HG03066 (cell line): ENCODE measurements at regions not wholly inside any gene's neighbourhood (a gene's known extent, or its start where the extent isn't known, plus 50 kb on each side); places are given as distances from the start of the nearest gene placed in this dataset.

Source experiments
- ATAC-seq: cut with Tn5 transposase; IDR thresholded peaks from one replicate; pipeline ENCODE4 v1.9.1; 2021; ENCODE audit warnings: low read depth; ENCODE audit not compliant: unreplicated experiment

- no peak for ATAC-seq
Measured at GRCh38 chr14:71675126-71675899, 256.9 kb upstream of the RGS6 start.

GRCh38 chr14:71675900-71676287 is 256.3 kb upstream of the RGS6 start:
- ATAC-seq = no peak

DNA sequence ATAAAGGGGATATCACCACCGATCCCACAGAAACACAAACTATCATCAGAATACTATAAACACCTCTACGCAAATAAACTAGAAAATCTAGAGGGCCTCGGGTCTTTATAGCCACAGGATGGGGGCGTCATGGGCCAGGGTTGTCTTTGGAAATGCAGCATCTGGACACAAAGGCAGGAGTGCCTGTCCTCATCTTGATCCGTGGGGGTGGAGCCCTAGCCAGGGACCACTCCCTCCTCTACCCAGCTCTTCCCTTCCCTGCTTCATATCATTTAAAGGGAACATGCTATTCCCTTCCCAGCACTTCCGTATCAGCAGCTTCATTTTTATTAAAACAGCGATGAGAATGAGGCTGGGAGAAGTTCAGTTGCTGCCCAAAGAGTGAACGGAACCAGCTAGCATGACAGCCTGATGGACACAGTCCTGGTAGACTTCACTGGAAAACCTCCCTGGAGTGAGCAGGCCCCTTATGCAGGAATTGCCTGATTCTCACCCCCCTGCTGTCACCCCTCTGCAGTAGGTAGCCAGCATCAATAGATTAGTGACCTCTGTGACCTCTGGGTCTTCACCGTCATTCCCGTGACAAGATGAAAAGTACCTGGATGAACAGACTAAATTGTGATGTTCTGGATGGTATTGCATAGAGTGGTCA is 251.4 kb upstream of the RGS6 start:
- no peak for ATAC-seq

DNA sequence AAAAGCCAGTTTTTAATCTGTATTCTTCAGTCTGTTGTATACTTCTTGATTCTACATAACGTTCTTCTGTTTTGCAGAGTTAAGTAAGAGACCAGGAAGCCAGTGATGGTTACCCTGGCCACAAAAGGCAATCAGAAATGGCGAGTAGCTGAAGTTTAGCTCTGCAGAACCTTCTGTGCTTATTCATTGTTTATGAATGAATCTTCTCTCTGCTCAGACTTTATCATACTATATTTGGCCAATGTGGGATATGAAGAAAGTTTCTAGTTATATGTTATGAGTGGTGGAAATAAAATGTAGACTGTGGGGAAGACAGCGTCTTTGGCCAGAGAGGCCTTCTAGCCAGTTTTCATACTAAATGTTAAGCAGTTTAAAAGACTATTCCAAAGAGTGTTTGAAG is 249.9 kb upstream of the RGS6 start:
- ATAC-seq = no peak

GRCh38 chr14:71684323-71684722 is 247.9 kb upstream of the RGS6 start:
- ATAC-seq = no peak

GRCh38 chr14:71686677-71687076 is 245.6 kb upstream of the RGS6 start:
- no peak for ATAC-seq

- no peak for ATAC-seq
Measured at GRCh38 chr14:71687166-71687831, 244.9 kb upstream of the RGS6 start.

DNA sequence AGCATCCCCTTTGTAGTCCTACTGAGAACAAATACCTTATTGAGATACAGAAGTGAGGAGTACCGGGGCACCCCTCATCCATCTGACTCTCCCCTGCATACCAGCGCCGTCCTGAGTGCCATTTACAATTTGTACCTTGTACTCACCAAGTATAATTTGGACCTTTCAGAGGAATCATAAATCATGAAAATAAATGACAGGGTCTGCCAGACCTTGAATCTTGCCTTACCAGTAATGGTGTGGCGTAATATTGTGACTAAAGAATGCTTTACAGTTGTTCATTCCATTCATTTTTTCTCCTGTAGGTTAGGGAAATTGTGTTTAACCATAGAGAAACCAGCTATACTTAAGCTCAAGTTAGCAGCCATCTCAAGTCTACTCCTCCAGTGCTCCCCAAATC is 243.7 kb upstream of the RGS6 start:
- ATAC-seq = no peak

- no peak for ATAC-seq
Measured at GRCh38 chr14:71690478-71690877, 241.8 kb upstream of the RGS6 start.

- ATAC-seq = no peak
Measured at GRCh38 chr14:71692496-71692895, 239.7 kb upstream of the RGS6 start.

DNA sequence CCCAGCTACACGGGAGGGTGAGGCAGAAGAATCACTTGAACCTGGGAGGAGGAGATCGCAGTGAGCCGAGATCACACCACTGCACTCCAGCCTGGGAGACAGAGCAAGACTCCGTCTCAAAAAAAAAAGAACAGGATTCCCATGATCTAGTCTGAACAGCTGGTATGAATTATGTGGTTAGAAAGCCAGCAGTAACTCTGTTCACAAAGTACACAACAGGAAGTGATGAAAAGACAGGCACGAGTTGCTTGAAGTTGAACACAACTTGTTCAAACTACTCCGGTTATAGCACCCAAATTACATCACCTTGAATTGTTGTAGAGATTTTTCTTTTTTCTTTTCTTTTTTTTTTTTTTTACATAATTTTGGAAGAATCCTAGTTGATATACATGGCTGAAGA is 238.8 kb upstream of the RGS6 start:
- ATAC-seq = no peak

- ATAC-seq = no peak
Measured at GRCh38 chr14:71694591-71695530, 237.4 kb upstream of the RGS6 start.

- ATAC-seq = no peak
Measured at GRCh38 chr14:71695611-71696350, 236.4 kb upstream of the RGS6 start.

GRCh38 chr14:71698027-71698426 is 234.2 kb upstream of the RGS6 start:
- ATAC-seq = no peak

GRCh38 chr14:71698673-71699072 is 233.6 kb upstream of the RGS6 start:
- no peak for ATAC-seq

- no peak for ATAC-seq
Measured at GRCh38 chr14:71701990-71702389, 230.2 kb upstream of the RGS6 start.

GRCh38 chr14:71702786-71703185 is 229.4 kb upstream of the RGS6 start:
- no peak for ATAC-seq

GRCh38 chr14:71703477-71703876 is 228.8 kb upstream of the RGS6 start:
- ATAC-seq = no peak

DNA sequence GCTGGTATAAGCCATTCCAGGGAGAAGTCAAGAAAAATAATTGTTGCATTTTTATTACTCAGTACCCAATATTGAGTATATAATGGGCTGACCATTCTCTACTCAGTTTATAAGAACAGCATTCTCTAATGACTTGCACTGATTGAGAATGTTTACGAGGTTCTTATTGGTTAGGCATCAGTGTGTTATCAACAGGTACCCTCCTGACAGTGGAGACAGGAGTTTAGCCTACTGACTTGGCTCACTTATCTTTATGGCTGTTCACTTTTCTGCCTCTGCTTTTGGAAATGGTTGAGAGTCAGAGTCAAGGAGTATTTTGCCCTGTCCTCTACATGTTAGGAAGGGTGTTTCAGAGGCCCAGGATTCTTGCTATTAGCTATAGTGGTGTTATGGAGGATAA is 228.0 kb upstream of the RGS6 start:
- no peak for ATAC-seq

DNA sequence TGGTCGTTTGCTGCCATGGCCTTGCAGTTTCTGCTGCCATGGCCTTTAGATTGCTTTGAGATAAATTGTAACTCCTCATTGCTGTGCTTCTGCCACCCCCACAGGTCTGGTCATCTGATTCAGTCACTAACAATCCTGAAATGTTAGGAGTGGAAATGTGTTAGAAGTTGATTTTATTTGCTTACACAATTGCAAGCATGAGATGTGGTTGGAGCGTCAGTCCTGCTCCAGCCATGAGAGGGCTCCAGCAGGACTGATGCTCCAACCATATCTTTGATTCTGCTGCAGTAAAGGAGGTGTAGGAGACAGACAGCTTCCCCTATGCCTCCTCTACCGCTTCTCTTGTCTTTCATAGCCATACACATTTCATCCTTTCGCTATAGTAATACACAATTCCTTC is 226.8 kb upstream of the RGS6 start:
- no peak for ATAC-seq
